SK-N-SH treated with all-trans-retinoic acid at 6 μM for 48 hours (cell line): ENCODE measurements at regions not wholly inside any gene's neighbourhood (a gene's known extent, or its start where the extent isn't known, plus 50 kb on each side); places are given as distances from the start of the nearest gene placed in this dataset.

ENCODE experiments used
- ARNTL ChIP-seq: fragments of 450-650 bp; formaldehyde crosslinking; IDR thresholded peaks from 2 replicates; pipeline ENCODE4 v1.5.0; 2020; ENCODE audit warnings: low read depth, mild to moderate bottlenecking, moderate library complexity, borderline replicate concordance
- BACH2 ChIP-seq: fragments of 250-450 bp; sonication (Bioruptor Pico); IDR thresholded peaks from 2 replicates; pipeline ENCODE4 v1.9.0; 2021; ENCODE audit warnings: mild to moderate bottlenecking, borderline replicate concordance
- CREB5 ChIP-seq: fragments of 250-450 bp; sonication (Bioruptor Pico); IDR thresholded peaks from 2 replicates; pipeline ENCODE4 v1.5.1; 2020; ENCODE audit warnings: low read depth, mild to moderate bottlenecking, moderate library complexity
- CSRNP3 ChIP-seq: fragments of 250-450 bp; sonication (Bioruptor Pico); IDR thresholded peaks from 2 replicates; pipeline ENCODE4 v1.5.1; 2021; ENCODE audit warnings: mild to moderate bottlenecking, moderate library complexity
- SNAI2 ChIP-seq: fragments of 250-450 bp; sonication (Bioruptor Pico); IDR thresholded peaks from 2 replicates; pipeline ENCODE4 v1.5.0; 2020; ENCODE audit warnings: mild to moderate bottlenecking, moderate library complexity
- TOX ChIP-seq: fragments of 250-450 bp; sonication (Bioruptor Pico); IDR thresholded peaks from 2 replicates; pipeline ENCODE4 v1.8.0; 2021; ENCODE audit warnings: mild to moderate bottlenecking, moderate library complexity, borderline replicate concordance
- TSHZ2 ChIP-seq: fragments of 250-450 bp; sonication (Bioruptor Pico); IDR thresholded peaks from 2 replicates; pipeline ENCODE4 v1.5.0; 2020; ENCODE audit warnings: mild to moderate bottlenecking, moderate library complexity
- ZFP3 ChIP-seq: fragments of 250-450 bp; sonication (Bioruptor Pico); IDR thresholded peaks from 2 replicates; pipeline ENCODE4 v1.5.0; 2020; ENCODE audit warnings: mild to moderate bottlenecking, moderate library complexity
- ZNF565 ChIP-seq: fragments of 450-650 bp; formaldehyde crosslinking; conservative IDR thresholded peaks from 2 replicates; pipeline ENCODE4 v1.5.0; 2020; ENCODE audit warnings: low read depth, mild to moderate bottlenecking, moderate library complexity
- ZNF8 ChIP-seq: fragments of 450-650 bp; formaldehyde crosslinking; IDR thresholded peaks from 2 replicates; pipeline ENCODE4 v1.5.0; 2020; ENCODE audit warnings: mild to moderate bottlenecking, moderate library complexity

DNA sequence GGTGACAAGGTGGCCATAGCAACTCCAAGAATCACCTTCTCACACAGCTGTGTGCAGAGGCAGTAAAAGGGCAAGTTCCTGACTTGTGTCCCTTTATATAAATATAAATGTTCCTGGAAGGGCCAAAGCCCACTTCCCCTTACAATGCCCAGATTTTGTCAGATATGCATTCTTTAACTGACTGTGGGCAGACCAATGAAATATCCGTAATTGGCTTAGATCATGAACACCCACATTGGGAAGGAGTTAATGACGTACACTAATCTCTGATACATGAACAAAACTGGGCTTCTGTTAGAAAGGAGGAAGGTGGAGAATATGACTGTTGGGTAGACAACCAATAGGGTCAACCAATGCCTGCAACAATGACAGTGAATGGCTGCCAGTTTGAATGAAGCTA is 397.2 kb upstream of the CLINT1 start:
- no peak for TF ChIP-seq ZNF565
- TF ChIP-seq TOX, result no peak
- no peak for TF ChIP-seq CREB5
- no peak for TF ChIP-seq CSRNP3 (CRISPR knock-in tag)
- no peak for TF ChIP-seq ZFP3 (CRISPR knock-in tag)
- no peak for TF ChIP-seq BACH2 (CRISPR knock-in tag)
- no peak for TF ChIP-seq ZNF8 (CRISPR knock-in tag)
- TF ChIP-seq TSHZ2 (CRISPR knock-in tag), result no peak
- no peak for TF ChIP-seq SNAI2
- TF ChIP-seq ARNTL (CRISPR knock-in tag), result no peak
